Thymus (tissue), 11 donors: ENCODE measurements at regions not wholly inside any gene's neighbourhood (a gene's known extent, or its start where the extent isn't known, plus 50 kb on each side); places are given as distances from the start of the nearest gene placed in this dataset.

Experiments
- DNase-seq, 9 donors: peaks; one replicate each; pipeline ENCODE4 v3.0.0-alpha.2; 2013; ENCODE audit warnings: low spot score in 9 of 9, low read depth in 6 of 9, missing footprints in 1 of 9
- H3K27ac ChIP-seq, 2 donors: one replicate each; pipeline ENCODE4 v1.5.1; 2013; ENCODE audit warnings: control low read depth in 1 of 2, low read depth in 1 of 2, low read length in 1 of 2, mild to moderate bottlenecking in 1 of 2, moderate library complexity in 1 of 2
- H3K27me3 ChIP-seq, 2 donors: one replicate each; pipeline ENCODE4 v1.5.1; 2013; ENCODE audit warnings: low read length in 1 of 2; ENCODE audit not compliant: control insufficient read depth in 2 of 2, insufficient read depth in 1 of 2
- H3K36me3 ChIP-seq, 2 donors: one replicate each; pipeline ENCODE4 v1.5.1; 2013; ENCODE audit warnings: low read length in 1 of 2, mild to moderate bottlenecking in 1 of 2, moderate library complexity in 1 of 2; ENCODE audit not compliant: control insufficient read depth in 2 of 2, insufficient read depth in 2 of 2
- H3K4me1 ChIP-seq, 2 donors: one replicate each; pipeline ENCODE4 v1.5.1; 2013; ENCODE audit warnings: low read length in 2 of 2; ENCODE audit not compliant: control insufficient read depth in 2 of 2, insufficient read depth in 2 of 2
- H3K4me3 ChIP-seq, 2 donors: one replicate each; pipeline ENCODE4 v1.5.1; 2013; ENCODE audit warnings: low read length in 2 of 2, control low read depth in 1 of 2, mild to moderate bottlenecking in 1 of 2
- H3K9me3 ChIP-seq, 2 donors: one replicate each; pipeline ENCODE4 v1.5.1; 2013; ENCODE audit warnings: low read length in 1 of 2, mild to moderate bottlenecking in 1 of 2; ENCODE audit not compliant: control insufficient read depth in 2 of 2, insufficient read depth in 1 of 2
- WGBS: extraction: QIAGEN DNeasy Blood & Tissue Kit; methylation state at CpG from one replicate; pipeline ENCODE4 v1.1.7; 2013; 5-methylcytosine and 5-hydroxymethylcytosine counted together
- donor health status: healthy.

- WGBS: 42% methylated on average over 2 of the region's 2 CpGs
- H3K4me1 ChIP-seq: peaks cover 0 to 13% of the 10 kb centered on the region in 2 donors
These were observed 459.9 kb downstream of the RAP2B start for GRCh38 chr3:153621953-153622352.

GRCh38 chr3:153623834-153624233, 461.8 kb downstream of the RAP2B start:
- Histone ChIP-seq H3K4me3 (no peak overlapping the region), H3K9me3 (no peaks in the 10 kb centered on the region), H3K36me3 (no peaks in the 10 kb centered on the region), H3K4me1 (peaks cover 0 to 17% of the 10 kb centered on the region in 2 donors), H3K27ac (peak overlapping the region in 1 of 2 donors; percentile 26), H3K27me3 (no peaks in the 10 kb centered on the region)
- DNase-seq: no peak
- 97% methylated on average over 1 of the region's 1 CpG for WGBS

More at GRCh38 chr3:153621953-153622352, 459.9 kb downstream of the RAP2B start:
- Histone ChIP-seq H3K27ac (peak overlapping the region in 1 of 2 donors; percentile 56), H3K27me3 (no peaks in the 10 kb centered on the region), H3K4me3 (no peak overlapping the region), H3K9me3 (no peaks in the 10 kb centered on the region), H3K36me3 (no peaks in the 10 kb centered on the region)
- peak in 7 of 9 donors; percentile 34 to 77 (median 38) for DNase-seq

- Histone ChIP-seq H3K27ac (peak overlapping the region in 1 of 2 donors; percentile 26), H3K27me3 (no peaks in the 10 kb centered on the region), H3K4me1 (peaks cover 0 to 19% of the 10 kb centered on the region in 2 donors), H3K9me3 (no peaks in the 10 kb centered on the region), H3K36me3 (no peaks in the 10 kb centered on the region), H3K4me3 (no peak overlapping the region)
- WGBS: 84% methylated on average over 6 of the region's 6 CpGs
- peak in 1 of 9 donors; percentile 25 for DNase-seq
These were observed 462.4 kb downstream of the RAP2B start for GRCh38 chr3:153624310-153625030.

DNA sequence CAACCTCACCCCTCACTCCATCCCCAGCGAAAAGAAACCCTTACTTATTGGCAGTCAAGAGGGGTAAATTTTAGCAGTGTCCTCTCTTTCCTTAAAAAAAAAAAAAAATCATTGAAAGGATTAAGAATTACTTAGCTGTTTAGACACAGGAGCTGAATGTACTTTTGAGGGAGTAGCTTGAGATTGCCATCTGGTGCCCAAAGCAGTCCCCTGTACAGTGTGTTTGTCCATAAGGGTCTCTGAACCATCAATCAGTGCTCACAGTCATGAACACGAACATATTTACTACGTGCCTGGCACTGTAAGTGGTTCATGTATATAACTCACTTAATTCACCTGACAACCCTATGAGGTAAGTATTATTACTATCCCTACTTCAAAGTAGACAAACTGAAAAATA, 463.5 kb downstream of the RAP2B start:
- no peak overlapping the region for H3K4me3 ChIP-seq
- peaks cover 0 to 19% of the 10 kb centered on the region in 2 donors for H3K4me1 ChIP-seq
- no peaks in the 10 kb centered on the region for H3K27me3 ChIP-seq
- H3K9me3 ChIP-seq: no peaks in the 10 kb centered on the region
- H3K27ac ChIP-seq: no peak overlapping the region
- no peak for DNase-seq
- no peaks in the 10 kb centered on the region for H3K36me3 ChIP-seq
- WGBS: 96% methylated on average over 3 of the region's 3 CpGs

DNA sequence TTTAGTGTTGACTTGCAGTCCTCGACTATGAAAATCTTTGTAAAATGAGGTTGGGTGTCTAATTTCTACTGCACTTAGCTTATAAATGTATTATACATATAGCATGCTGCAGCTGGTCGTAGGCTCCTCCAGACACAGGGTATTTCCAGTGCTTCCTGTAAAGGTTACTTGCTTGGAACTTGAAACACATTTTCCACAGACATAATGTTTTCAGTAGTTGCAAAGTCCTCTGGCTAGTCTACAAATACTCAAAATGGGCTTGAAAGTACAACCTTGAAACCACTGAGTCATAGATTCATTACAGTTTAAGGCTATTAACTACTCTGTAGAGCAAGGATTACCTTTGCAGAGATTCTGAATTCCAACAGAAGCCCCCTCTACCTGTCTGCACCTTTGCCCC, 464.1 kb downstream of the RAP2B start:
- Histone ChIP-seq H3K4me1 (peaks cover 0 to 24% of the 10 kb centered on the region in 2 donors), H3K27me3 (no peaks in the 10 kb centered on the region), H3K36me3 (no peaks in the 10 kb centered on the region), H3K4me3 (no peak overlapping the region), H3K9me3 (no peaks in the 10 kb centered on the region), H3K27ac (no peak overlapping the region)
- no peak for DNase-seq
- 94% methylated on average over 2 of the region's 2 CpGs for WGBS

GRCh38 chr3:153628591-153628990, 466.6 kb downstream of the RAP2B start:
- H3K27me3 ChIP-seq: no peaks in the 10 kb centered on the region
- H3K4me1 ChIP-seq: peaks cover 0 to 15% of the 10 kb centered on the region in 2 donors
- DNase-seq: peak in 1 of 9 donors; percentile 28
- no peak overlapping the region for H3K4me3 ChIP-seq
- H3K36me3 ChIP-seq: no peaks in the 10 kb centered on the region
- 19% methylated on average over 4 of the region's 4 CpGs for WGBS
- no peak overlapping the region for H3K27ac ChIP-seq
- H3K9me3 ChIP-seq: no peaks in the 10 kb centered on the region

GRCh38 chr3:153629148-153629547, 467.1 kb downstream of the RAP2B start:
- Histone ChIP-seq H3K36me3 (no peaks in the 10 kb centered on the region), H3K27ac (no peak overlapping the region), H3K4me1 (peaks cover 0 to 10% of the 10 kb centered on the region in 2 donors), H3K27me3 (no peaks in the 10 kb centered on the region), H3K4me3 (no peak overlapping the region), H3K9me3 (no peaks in the 10 kb centered on the region)
- no peak for DNase-seq
- 95% methylated on average over 2 of the region's 2 CpGs for WGBS

DNA sequence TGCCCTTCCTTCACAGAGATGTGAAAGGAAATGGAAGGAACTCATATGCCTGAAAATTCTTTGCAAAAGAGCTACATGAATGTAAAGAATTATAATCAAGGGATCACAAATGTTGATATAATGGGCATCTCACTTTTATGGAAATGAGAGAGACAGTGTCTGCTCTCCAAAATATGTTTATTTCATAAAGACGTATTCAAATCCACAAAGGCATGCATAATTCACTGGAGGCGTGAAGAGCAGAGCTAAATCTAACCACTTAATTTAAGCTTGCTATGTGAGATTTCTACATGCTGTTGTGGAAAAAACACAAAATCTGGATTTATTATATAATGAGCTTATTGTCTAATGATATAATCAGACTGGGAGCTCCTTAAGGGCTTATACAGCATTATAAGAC, 469.1 kb downstream of the RAP2B start:
- Histone ChIP-seq H3K4me1 (peaks cover 0 to 10% of the 10 kb centered on the region in 2 donors), H3K36me3 (no peaks in the 10 kb centered on the region), H3K4me3 (no peak overlapping the region), H3K27me3 (no peaks in the 10 kb centered on the region), H3K9me3 (no peaks in the 10 kb centered on the region), H3K27ac (no peak overlapping the region)
- DNase-seq: no peak
- 95% methylated on average over 2 of the region's 2 CpGs for WGBS

- WGBS: 89% methylated on average over 2 of the region's 2 CpGs
- no peak overlapping the region for H3K27ac ChIP-seq
- no peak for DNase-seq
- H3K36me3 ChIP-seq: no peaks in the 10 kb centered on the region
- no peaks in the 10 kb centered on the region for H3K9me3 ChIP-seq
- H3K4me3 ChIP-seq: no peak overlapping the region
- peaks cover 0 to 10% of the 10 kb centered on the region in 2 donors for H3K4me1 ChIP-seq
- no peaks in the 10 kb centered on the region for H3K27me3 ChIP-seq
These were observed 469.6 kb downstream of the RAP2B start for GRCh38 chr3:153631664-153632063.
